Fibroblast of lung (primary cell): ENCODE measurements at regions not wholly inside any gene's neighbourhood (a gene's known extent, or its start where the extent isn't known, plus 50 kb on each side); places are given as distances from the start of the nearest gene placed in this dataset.
A peak's percentile ranks its signal among the peaks of the same experiment; 100 is the strongest.

Source experiments
- DNase-seq, 2 donors: peaks; one replicate each; pipeline versions ENCODE4 v3.0.0 to v3.0.0-alpha.2; 2010; ENCODE audit warnings: low read depth in 2 of 2
- H2AFZ ChIP-seq: 2 replicates; pipeline ENCODE4 v1.5.1; 2012; ENCODE audit warnings: low read length, control low read depth, inconsistent platforms
- H3K27ac ChIP-seq: 2 replicates; pipeline ENCODE4 v1.5.1; 2011; ENCODE audit warnings: low read length, control low read depth; ENCODE audit not compliant: insufficient read depth
- H3K27me3 ChIP-seq: 2 replicates; pipeline ENCODE4 v1.5.1; 2011; ENCODE audit warnings: mild to moderate bottlenecking, low read length; ENCODE audit not compliant: control insufficient read depth, insufficient read depth
- H3K36me3 ChIP-seq: 2 replicates; pipeline ENCODE4 v1.5.1; 2011; ENCODE audit warnings: low read length; ENCODE audit not compliant: control insufficient read depth, insufficient read depth
- H3K4me1 ChIP-seq: 2 replicates; pipeline ENCODE4 v1.5.1; 2011; ENCODE audit warnings: low read length; ENCODE audit not compliant: control insufficient read depth, insufficient read depth; ENCODE audit errors: extremely low read depth
- H3K4me2 ChIP-seq: 2 replicates; pipeline ENCODE4 v1.5.1; 2011; ENCODE audit warnings: low read length, control low read depth; ENCODE audit not compliant: insufficient read depth; ENCODE audit errors: extremely low read depth
- H3K4me3 ChIP-seq, 4 experiments: fragments of 200-600 bp in 1 of 4; sonication (generic) in 1 of 4; replicated peaks in 1 of 4; 2 replicates each; pipeline ENCODE4 v1.5.1; 2011 to 2016; ENCODE audit warnings: low read length in 4 of 4, low read depth in 3 of 4, mild to moderate bottlenecking in 3 of 4, control low read depth in 2 of 4, inconsistent platforms in 1 of 4, mixed read lengths in 1 of 4; ENCODE audit not compliant: insufficient read depth in 1 of 4; ENCODE audit errors: control extremely low read depth in 1 of 4
- H3K79me2 ChIP-seq: 2 replicates; pipeline ENCODE4 v1.5.1; 2012; ENCODE audit warnings: mild to moderate bottlenecking, low read length, inconsistent platforms; ENCODE audit not compliant: control insufficient read depth, insufficient read depth
- H3K9ac ChIP-seq: 2 replicates; pipeline ENCODE4 v1.5.1; 2011; ENCODE audit warnings: mild to moderate bottlenecking, low read length, control low read depth; ENCODE audit not compliant: insufficient read depth
- H3K9me3 ChIP-seq: 2 replicates; pipeline ENCODE4 v1.5.1; 2012; ENCODE audit warnings: low read depth, low read length; ENCODE audit not compliant: control insufficient read depth, insufficient read depth
- H4K20me1 ChIP-seq: 2 replicates; pipeline ENCODE4 v1.5.1; 2011; ENCODE audit warnings: low read length; ENCODE audit not compliant: control insufficient read depth, insufficient read depth; ENCODE audit errors: extremely low read depth
- EZH2 ChIP-seq: IDR thresholded peaks from 2 replicates; pipeline ENCODE4 v1.5.1; 2012; ENCODE audit warnings: low read length, control low read depth, mild to moderate bottlenecking; ENCODE audit errors: missing control alignments
- TF ChIP-seq, protein P1 (sequence below), 2 donors: IDR thresholded peaks in 1 of 2; conservative IDR thresholded peaks in 1 of 2; 1 replicate in 1 of 2; 2 replicates in 1 of 2; pipeline ENCODE4 v1.5.1; 2011 to 2012; ENCODE audit warnings: low read length in 2 of 2, control low read depth in 1 of 2, inconsistent platforms in 1 of 2, low read depth in 1 of 2, mild to moderate bottlenecking in 1 of 2

GRCh38 chrX:131727778-131728177 lies 183.9 kb downstream of the OR13H1 start:
- H3K4me1 ChIP-seq = no peaks in the 10 kb centered on the region
- no peak overlapping the region for H2AFZ ChIP-seq
- TF ChIP-seq, protein P1, sequence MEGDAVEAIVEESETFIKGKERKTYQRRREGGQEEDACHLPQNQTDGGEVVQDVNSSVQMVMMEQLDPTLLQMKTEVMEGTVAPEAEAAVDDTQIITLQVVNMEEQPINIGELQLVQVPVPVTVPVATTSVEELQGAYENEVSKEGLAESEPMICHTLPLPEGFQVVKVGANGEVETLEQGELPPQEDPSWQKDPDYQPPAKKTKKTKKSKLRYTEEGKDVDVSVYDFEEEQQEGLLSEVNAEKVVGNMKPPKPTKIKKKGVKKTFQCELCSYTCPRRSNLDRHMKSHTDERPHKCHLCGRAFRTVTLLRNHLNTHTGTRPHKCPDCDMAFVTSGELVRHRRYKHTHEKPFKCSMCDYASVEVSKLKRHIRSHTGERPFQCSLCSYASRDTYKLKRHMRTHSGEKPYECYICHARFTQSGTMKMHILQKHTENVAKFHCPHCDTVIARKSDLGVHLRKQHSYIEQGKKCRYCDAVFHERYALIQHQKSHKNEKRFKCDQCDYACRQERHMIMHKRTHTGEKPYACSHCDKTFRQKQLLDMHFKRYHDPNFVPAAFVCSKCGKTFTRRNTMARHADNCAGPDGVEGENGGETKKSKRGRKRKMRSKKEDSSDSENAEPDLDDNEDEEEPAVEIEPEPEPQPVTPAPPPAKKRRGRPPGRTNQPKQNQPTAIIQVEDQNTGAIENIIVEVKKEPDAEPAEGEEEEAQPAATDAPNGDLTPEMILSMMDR (conservative IDR thresholded peaks at IDR 0.05 in 1 of 2, IDR thresholded peaks at IDR 0.05 in 1 of 2; ENCODE audit: low read depth in 1 of 2, low read length in 2 of 2) = no peak
- no peak for TF ChIP-seq EZH2
- H3K27ac ChIP-seq = no peak overlapping the region
- DNase-seq = no peak
- H3K79me2 ChIP-seq = no peaks in the 10 kb centered on the region
- H3K4me3 ChIP-seq = no peak overlapping the region
- H3K9me3 ChIP-seq = no peaks in the 10 kb centered on the region
- no peaks in the 10 kb centered on the region for H3K36me3 ChIP-seq
- no peaks in the 10 kb centered on the region for H4K20me1 ChIP-seq
- no peak overlapping the region for H3K9ac ChIP-seq
- no peaks in the 10 kb centered on the region for H3K27me3 ChIP-seq
- H3K4me2 ChIP-seq = no peak overlapping the region

DNA sequence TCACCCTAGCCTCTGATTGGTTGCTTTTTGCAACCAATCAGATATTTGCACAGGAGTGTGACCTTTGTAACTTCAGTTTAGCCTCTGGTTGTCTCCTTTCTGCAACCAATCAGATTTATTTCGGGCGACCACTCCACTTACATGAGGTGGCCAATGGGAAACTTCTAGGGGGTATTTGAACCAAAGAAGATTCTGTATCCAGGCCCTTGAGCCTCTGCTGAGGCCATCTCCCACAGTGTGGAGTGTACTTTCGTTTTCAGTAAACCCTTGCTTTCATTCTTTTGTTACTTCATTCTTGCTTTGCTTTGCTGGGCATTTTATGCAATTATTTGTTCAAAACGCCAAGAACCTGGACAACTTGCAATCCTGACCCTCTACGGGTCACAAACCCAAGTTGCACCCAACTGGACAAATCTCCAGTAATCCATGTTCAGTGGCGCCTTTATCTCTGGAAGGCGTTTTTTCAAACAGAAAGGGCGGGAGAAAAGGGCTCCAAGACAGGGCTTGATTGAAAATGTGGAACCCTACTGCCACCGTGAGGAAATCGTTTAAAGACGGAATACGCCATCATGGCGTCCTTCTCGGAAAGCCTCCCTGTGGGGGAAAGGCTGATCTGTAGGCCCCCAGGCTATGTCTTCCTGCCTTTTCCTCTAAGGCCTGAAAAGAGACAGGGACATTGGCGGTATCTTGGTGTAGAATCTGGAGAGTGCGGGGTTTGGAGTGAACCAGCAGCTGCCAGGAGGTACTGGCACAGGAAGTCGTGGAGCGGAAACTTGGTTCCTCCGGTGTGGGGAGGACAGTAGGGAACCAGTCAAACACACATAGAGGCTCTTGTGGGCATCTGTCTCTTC lies 184.6 kb downstream of the OR13H1 start:
- Histone ChIP-seq H4K20me1 (no peaks in the 10 kb centered on the region), H3K9me3 (no peaks in the 10 kb centered on the region), H3K27ac (peak overlapping the region; percentile 82), H2AFZ (peak overlapping the region; percentile 69), H3K4me2 (peak overlapping the region; percentile 92), H3K36me3 (no peaks in the 10 kb centered on the region), H3K27me3 (no peaks in the 10 kb centered on the region), H3K9ac (peak overlapping the region; percentile 46), H3K4me3 (peak overlapping the region in 2 of 4 experiments; percentile 42 to 53), H3K79me2 (no peaks in the 10 kb centered on the region), H3K4me1 (no peaks in the 10 kb centered on the region)
- TF ChIP-seq EZH2 = no peak
- TF ChIP-seq, protein P1 (conservative IDR thresholded peaks at IDR 0.05 in 1 of 2, IDR thresholded peaks at IDR 0.05 in 1 of 2; ENCODE audit: low read depth in 1 of 2, low read length in 2 of 2) = no peak
- peak in 1 of 2 donors; percentile 65 for DNase-seq

DNA sequence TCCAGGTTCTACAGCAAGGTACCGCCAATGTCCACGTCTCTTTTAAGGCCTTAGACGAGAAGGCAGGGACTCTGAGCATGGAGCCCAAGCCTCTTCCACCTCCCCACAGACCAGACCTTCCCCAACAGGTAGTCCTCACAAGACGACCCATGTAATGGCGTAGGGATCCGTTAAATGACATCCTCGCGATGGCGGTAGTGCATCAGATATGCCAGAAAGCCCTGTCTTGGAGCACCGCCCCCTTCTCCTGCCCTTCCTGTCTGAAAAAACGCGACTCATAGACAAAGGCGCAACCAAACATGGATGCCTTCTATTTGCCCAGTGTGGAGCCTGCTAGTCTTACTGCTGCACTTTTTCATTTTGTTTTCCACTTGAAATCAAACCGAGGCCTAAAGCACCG lies 185.4 kb downstream of the OR13H1 start:
- peak overlapping the region; percentile 92 for H3K4me2 ChIP-seq
- peak overlapping the region; percentile 82 for H3K27ac ChIP-seq
- TF ChIP-seq, protein P1 (conservative IDR thresholded peaks at IDR 0.05 in 1 of 2, IDR thresholded peaks at IDR 0.05 in 1 of 2; ENCODE audit: low read depth in 1 of 2, low read length in 2 of 2) = no peak
- no peak for TF ChIP-seq EZH2
- H3K4me1 ChIP-seq = no peaks in the 10 kb centered on the region
- no peaks in the 10 kb centered on the region for H4K20me1 ChIP-seq
- H3K9ac ChIP-seq = no peak overlapping the region
- peak overlapping the region in 2 of 4 experiments; percentile 42 to 53 for H3K4me3 ChIP-seq
- DNase-seq = peak in 1 of 2 donors; percentile 74
- no peaks in the 10 kb centered on the region for H3K79me2 ChIP-seq
- peak overlapping the region; percentile 69 for H2AFZ ChIP-seq
- no peaks in the 10 kb centered on the region for H3K9me3 ChIP-seq
- no peaks in the 10 kb centered on the region for H3K36me3 ChIP-seq
- no peaks in the 10 kb centered on the region for H3K27me3 ChIP-seq
